Kidney epithelial cell (primary cell): ENCODE measurements at regions not wholly inside any gene's neighbourhood (a gene's known extent, or its start where the extent isn't known, plus 50 kb on each side); places are given as distances from the start of the nearest gene placed in this dataset.

ENCODE experiments used
- DNase-seq: peaks from one replicate; pipeline ENCODE4 v3.0.0-alpha.2; 2010; ENCODE audit warnings: low read depth
- H3K27me3 ChIP-seq: 2 replicates; pipeline ENCODE4 v1.6.0; 2011; ENCODE audit warnings: low read length; ENCODE audit not compliant: control insufficient read depth, insufficient read depth
- H3K36me3 ChIP-seq: 2 replicates; pipeline ENCODE4 v1.5.1; 2011; ENCODE audit warnings: low read length; ENCODE audit not compliant: control insufficient read depth, insufficient read depth
- H3K4me3 ChIP-seq: 2 replicates; pipeline ENCODE4 v1.5.1; 2011; ENCODE audit warnings: low read depth, mild to moderate bottlenecking, control low read depth, low read length
- CTCF ChIP-seq: IDR thresholded peaks from 2 replicates; pipeline ENCODE4 v1.5.1; 2011; ENCODE audit warnings: mild to moderate bottlenecking, moderate library complexity, low read length, control low read depth, inconsistent platforms; ENCODE audit not compliant: insufficient read depth, poor library complexity, severe bottlenecking

GRCh38 chr7:26449175-26450165, 157.8 kb downstream of the SNX10 start:
- TF ChIP-seq CTCF, result no peak
- DNase-seq, result peak; percentile 80
- no peak overlapping the region for H3K4me3 ChIP-seq

GRCh38 chr7:26451997-26452396, 160.3 kb downstream of the SNX10 start:
- H3K27me3 ChIP-seq, result no peaks in the 10 kb centered on the region
- no peak for DNase-seq
- TF ChIP-seq CTCF, result no peak

More at GRCh38 chr7:26449175-26450165, 157.8 kb downstream of the SNX10 start:
- no peaks in the 10 kb centered on the region for H3K27me3 ChIP-seq
- no peaks in the 10 kb centered on the region for H3K36me3 ChIP-seq

GRCh38 chr7:26454180-26454579, 162.5 kb downstream of the SNX10 start:
- DNase-seq, result no peak
- no peaks in the 10 kb centered on the region for H3K36me3 ChIP-seq
- H3K4me3 ChIP-seq, result no peak overlapping the region
- no peaks in the 10 kb centered on the region for H3K27me3 ChIP-seq
- TF ChIP-seq CTCF, result no peak

More at GRCh38 chr7:26451997-26452396, 160.3 kb downstream of the SNX10 start:
- no peaks in the 10 kb centered on the region for H3K36me3 ChIP-seq
- no peak overlapping the region for H3K4me3 ChIP-seq

GRCh38 chr7:26457696-26458327, 166.2 kb downstream of the SNX10 start:
- Histone ChIP-seq H3K4me3 (no peak overlapping the region), H3K36me3 (no peaks in the 10 kb centered on the region), H3K27me3 (no peaks in the 10 kb centered on the region)
- DNase-seq, result no peak
- TF ChIP-seq CTCF, result no peak

- no peak for DNase-seq
- Histone ChIP-seq H3K4me3 (no peak overlapping the region), H3K36me3 (no peaks in the 10 kb centered on the region), H3K27me3 (no peaks in the 10 kb centered on the region)
- no peak for TF ChIP-seq CTCF
These were observed 166.9 kb downstream of the SNX10 start for GRCh38 chr7:26458466-26459145.
